KMS-11 (cell line): ENCODE measurements at regions not wholly inside any gene's neighbourhood (a gene's known extent, or its start where the extent isn't known, plus 50 kb on each side); places are given as distances from the start of the nearest gene placed in this dataset.

Experiments used
- H2AFZ ChIP-seq: fragments of 200-600 bp; sonication (generic); 2 replicates; pipeline ENCODE4 v1.6.1; 2016; ENCODE audit warnings: antibody characterized with exemption, mixed run types, low read depth
- H3K27ac ChIP-seq: fragments of 200-600 bp; sonication (generic); 2 replicates; pipeline ENCODE4 v1.6.1; 2016; ENCODE audit warnings: mild to moderate bottlenecking, mixed run types
- H3K27me3 ChIP-seq: fragments of 200-600 bp; sonication (generic); 2 replicates; pipeline ENCODE4 v1.6.1; 2017; ENCODE audit warnings: mild to moderate bottlenecking, low read depth, mixed run types, moderate library complexity; ENCODE audit not compliant: insufficient read depth
- H3K36me3 ChIP-seq: fragments of 200-600 bp; sonication (generic); 2 replicates; pipeline ENCODE4 v1.6.1; 2017; ENCODE audit warnings: mild to moderate bottlenecking, mixed run types; ENCODE audit not compliant: insufficient read depth
- H3K4me1 ChIP-seq: fragments of 200-600 bp; sonication (generic); 2 replicates; pipeline ENCODE4 v1.6.1; 2016; ENCODE audit warnings: mild to moderate bottlenecking, low read depth, mixed run types; ENCODE audit not compliant: poor library complexity, severe bottlenecking
- H3K4me2 ChIP-seq: fragments of 200-600 bp; sonication (generic); 2 replicates; pipeline ENCODE4 v1.7.0; 2016; ENCODE audit warnings: mild to moderate bottlenecking, mixed run types
- H3K4me3 ChIP-seq: fragments of 200-600 bp; sonication (generic); IDR thresholded peaks from 2 replicates; pipeline ENCODE4 v1.6.1; 2017; ENCODE audit warnings: low read depth, low read length, mixed read lengths; ENCODE audit not compliant: insufficient read depth
- H3K79me2 ChIP-seq: fragments of 200-600 bp; sonication (generic); 2 replicates; pipeline ENCODE4 v1.6.1; 2016; ENCODE audit warnings: low read depth, mixed run types; ENCODE audit not compliant: insufficient read depth
- H3K9ac ChIP-seq: fragments of 200-600 bp; sonication (generic); 2 replicates; pipeline ENCODE4 v1.6.1; 2016; ENCODE audit warnings: mild to moderate bottlenecking, mixed run types
- H4K20me1 ChIP-seq: fragments of 200-600 bp; sonication (generic); 2 replicates; pipeline ENCODE4 v1.6.1; 2016; ENCODE audit warnings: mild to moderate bottlenecking, mixed run types; ENCODE audit not compliant: insufficient read depth
- CTCF ChIP-seq: fragments of 200-600 bp; sonication (generic); conservative IDR thresholded peaks from 2 replicates; pipeline ENCODE4 v1.6.1; 2017; ENCODE audit warnings: low read depth, mild to moderate bottlenecking, antibody characterized with exemption, low read length, moderate library complexity, mixed read lengths

- Histone ChIP-seq H3K4me2 (no peak overlapping the region), H3K36me3 (no peaks in the 10 kb centered on the region), H3K79me2 (no peaks in the 10 kb centered on the region), H3K27me3 (no peaks in the 10 kb centered on the region), H3K27ac (no peak overlapping the region), H3K9ac (no peak overlapping the region), H2AFZ (no peak overlapping the region), H3K4me3 (no peak overlapping the region), H4K20me1 (no peaks in the 10 kb centered on the region), H3K4me1 (peaks cover 24% of the 10 kb centered on the region)
- TF ChIP-seq CTCF: no peak
Measured at GRCh38 chr15:53833134-53833624, 73.7 kb upstream of the WDR72 start.

GRCh38 chr15:53831907-53832770 is 72.7 kb upstream of the WDR72 start:
- TF ChIP-seq CTCF: no peak
- Histone ChIP-seq H4K20me1 (no peaks in the 10 kb centered on the region), H3K4me1 (peaks cover 14% of the 10 kb centered on the region), H3K4me3 (no peak overlapping the region), H3K79me2 (no peaks in the 10 kb centered on the region), H3K36me3 (no peaks in the 10 kb centered on the region), H3K27ac (no peak overlapping the region), H3K4me2 (no peak overlapping the region), H3K27me3 (no peaks in the 10 kb centered on the region), H3K9ac (no peak overlapping the region), H2AFZ (no peak overlapping the region)

- no peak overlapping the region for H3K4me3 ChIP-seq
- no peak for TF ChIP-seq CTCF
- no peak overlapping the region for H2AFZ ChIP-seq
- no peak overlapping the region for H3K4me2 ChIP-seq
- H4K20me1 ChIP-seq: no peaks in the 10 kb centered on the region
- no peak overlapping the region for H3K9ac ChIP-seq
- H3K79me2 ChIP-seq: no peaks in the 10 kb centered on the region
- no peaks in the 10 kb centered on the region for H3K27me3 ChIP-seq
- H3K27ac ChIP-seq: no peak overlapping the region
- H3K36me3 ChIP-seq: no peaks in the 10 kb centered on the region
- peaks cover under 1% of the 10 kb centered on the region for H3K4me1 ChIP-seq
Measured at GRCh38 chr15:53830707-53831386, 71.4 kb upstream of the WDR72 start.

- Histone ChIP-seq H3K79me2 (no peaks in the 10 kb centered on the region), H3K36me3 (no peaks in the 10 kb centered on the region), H3K4me1 (no peaks in the 10 kb centered on the region), H3K9ac (no peak overlapping the region), H3K27ac (no peak overlapping the region), H3K27me3 (no peaks in the 10 kb centered on the region), H3K4me3 (no peak overlapping the region), H4K20me1 (no peaks in the 10 kb centered on the region), H2AFZ (no peak overlapping the region), H3K4me2 (no peak overlapping the region)
- no peak for TF ChIP-seq CTCF
Measured at GRCh38 chr15:53829923-53830459, 70.5 kb upstream of the WDR72 start.
